ENCODE measurements at regions not wholly inside any gene's neighbourhood (a gene's known extent, or its start where the extent isn't known, plus 50 kb on each side); places are given as distances from the start of the nearest gene placed in this dataset.
"Not testable (repeated sequence)": the region's sequence is repeated elsewhere in the genome, so short reads cannot be mapped to it uniquely, and the experiment has no call there.

GRCh38 chr3:64780923-64781322 lies 93.1 kb upstream of the ADAMTS9 start:
- not testable (repeated sequence) for TF ChIP-seq CTCF (conservative IDR thresholded peaks at IDR 0.05 in 1 of 2, IDR thresholded peaks at IDR 0.05 in 1 of 2; ENCODE audit: extremely low read depth in 1 of 2, insufficient read depth in 1 of 2, low read depth in 1 of 2, low read length in 2 of 2); EZH2 (IDR thresholded peaks at IDR 0.05; ENCODE audit: borderline replicate concordance, low read length)
